ENCODE measurements at regions not wholly inside any gene's neighbourhood (a gene's known extent, or its start where the extent isn't known, plus 50 kb on each side); places are given as distances from the start of the nearest gene placed in this dataset.
"Not testable (repeated sequence)": the region's sequence is repeated elsewhere in the genome, so short reads cannot be mapped to it uniquely, and the experiment has no call there.

DNA sequence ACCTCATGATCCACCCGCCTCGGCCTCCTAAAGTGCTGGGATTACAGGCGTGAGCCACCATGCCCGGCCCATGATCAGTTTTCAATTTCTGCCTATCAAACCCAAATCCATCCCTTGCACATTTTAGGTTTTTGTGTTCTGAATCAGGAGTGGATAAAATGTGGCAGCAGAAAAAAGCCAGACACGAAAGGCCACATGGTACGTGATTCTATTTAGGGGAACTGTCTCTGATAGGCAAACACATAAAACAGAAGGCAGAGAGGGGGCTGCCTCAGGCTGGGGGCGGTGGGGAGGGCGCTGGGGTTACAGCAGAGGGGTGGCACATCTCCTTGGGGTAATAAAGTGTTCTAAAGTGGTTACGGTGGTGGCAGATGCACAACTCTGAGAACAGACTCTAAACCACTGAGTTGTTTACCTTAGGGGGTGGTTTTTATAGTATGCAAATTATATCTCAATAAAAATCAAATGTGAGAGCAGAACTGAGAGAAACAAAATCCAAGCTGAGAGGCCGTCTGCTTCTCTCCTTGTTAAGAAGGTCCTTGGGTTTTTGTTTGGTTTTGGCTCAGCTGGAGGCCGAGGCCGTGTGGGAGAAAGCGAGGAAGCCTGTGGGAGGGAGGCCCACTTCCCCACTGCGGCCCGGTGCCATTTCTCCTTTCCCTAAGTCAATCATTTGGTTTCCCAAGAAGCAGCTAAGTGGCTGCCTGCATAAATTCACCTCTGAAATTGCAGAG is 78.0 kb downstream of the SOWAHC start:
- DNase-seq, result no peak

DNA sequence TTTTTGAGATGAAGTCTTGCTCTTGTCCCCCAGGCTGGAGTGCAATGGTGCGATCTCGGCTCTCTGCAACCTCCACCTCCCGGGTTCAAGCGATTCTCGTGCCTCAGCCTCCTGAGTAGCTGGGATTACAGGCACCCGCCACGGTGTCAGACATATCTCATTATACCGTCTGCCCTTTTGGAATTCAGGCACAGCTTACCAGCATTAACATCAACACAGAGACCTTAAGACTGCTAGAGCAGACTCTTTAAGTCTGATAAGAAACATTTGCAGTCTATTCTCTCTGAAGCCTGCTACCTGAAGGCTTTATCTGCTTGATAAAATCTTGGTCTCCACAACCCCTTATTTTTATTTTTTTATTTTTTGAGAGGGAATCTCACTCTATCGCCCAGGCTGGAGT is 78.7 kb downstream of the SOWAHC start:
- not testable (repeated sequence) for DNase-seq

DNA sequence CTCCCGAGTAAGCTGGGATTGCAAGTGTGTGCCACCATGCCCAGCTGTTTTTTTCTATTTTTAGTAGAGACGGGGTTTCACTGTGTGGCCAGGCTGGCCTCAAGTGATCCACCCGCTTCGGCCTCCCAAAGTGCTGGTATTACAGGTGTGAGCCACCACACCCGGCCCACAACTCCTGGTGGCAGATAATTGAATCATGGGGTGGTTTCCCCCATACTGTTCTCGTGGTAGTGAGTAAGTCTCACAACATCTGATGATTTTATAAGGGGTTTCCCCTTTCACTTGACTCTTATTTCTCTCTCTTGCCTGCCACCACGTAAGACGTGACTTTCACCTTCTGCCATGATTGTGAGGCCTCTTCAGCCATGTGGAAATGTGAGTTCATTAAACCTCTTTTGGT is 79.1 kb downstream of the SOWAHC start:
- DNase-seq, result peak; percentile 35 to 56

DNA sequence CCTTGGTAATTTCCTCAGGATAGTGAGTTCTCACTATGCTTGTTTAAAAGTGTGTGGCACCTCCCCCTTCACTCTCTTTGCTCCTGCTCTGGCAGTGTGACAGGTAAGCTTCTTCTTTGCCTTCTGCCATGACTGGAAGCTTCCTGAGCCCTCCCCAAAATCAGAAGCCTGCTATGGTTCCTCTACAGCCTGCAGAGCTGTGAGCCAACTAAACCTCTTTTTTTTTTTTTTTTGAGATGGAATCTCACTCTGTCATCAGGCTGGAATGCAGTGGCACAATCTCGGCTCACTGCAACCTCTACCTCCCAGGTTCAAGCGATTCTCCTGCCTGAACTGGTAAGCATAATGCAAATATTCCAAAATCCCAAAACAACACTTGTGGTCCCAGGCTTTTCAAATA is 80.0 kb downstream of the SOWAHC start:
- no peak for DNase-seq

DNA sequence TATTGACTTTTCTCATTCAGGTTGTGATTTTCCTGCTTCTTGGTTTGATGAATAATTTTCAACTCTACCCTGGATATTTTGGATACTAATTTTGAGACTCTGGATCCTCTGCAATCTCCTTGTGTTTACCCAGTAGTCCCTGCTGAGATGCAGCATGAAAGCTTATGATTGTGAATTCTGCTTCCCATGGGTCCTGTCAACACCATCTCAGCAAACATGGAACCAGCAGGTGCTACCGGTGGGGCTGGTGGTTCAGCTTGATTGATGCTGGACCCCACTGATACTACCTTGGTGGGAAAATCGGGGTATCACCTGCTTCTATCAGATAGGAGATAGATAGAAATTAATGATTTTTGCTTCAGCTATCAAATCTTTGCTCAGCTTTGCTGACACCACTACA is 81.1 kb downstream of the SOWAHC start:
- DNase-seq, result no peak

DNA sequence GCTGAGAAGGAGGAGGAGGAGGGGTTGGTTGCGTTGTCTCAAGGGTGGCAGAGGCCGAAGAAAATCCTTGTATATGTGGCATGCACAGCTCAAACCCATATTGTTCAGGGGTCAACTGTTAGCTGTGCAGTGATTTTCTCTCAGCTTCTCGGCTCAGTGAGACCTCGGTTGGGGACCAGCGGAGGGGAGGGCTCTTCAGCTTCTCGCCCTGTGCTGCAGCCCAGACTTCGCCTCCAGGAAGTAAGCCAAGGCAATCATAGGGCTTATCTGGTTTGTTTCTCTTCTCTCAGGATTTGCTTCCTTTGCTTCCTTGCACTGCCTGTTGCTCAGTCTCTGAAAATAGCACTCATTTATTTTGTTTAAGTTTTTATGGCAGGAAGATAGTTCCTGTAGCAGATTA is 85.5 kb downstream of the SOWAHC start:
- no peak for DNase-seq

DNA sequence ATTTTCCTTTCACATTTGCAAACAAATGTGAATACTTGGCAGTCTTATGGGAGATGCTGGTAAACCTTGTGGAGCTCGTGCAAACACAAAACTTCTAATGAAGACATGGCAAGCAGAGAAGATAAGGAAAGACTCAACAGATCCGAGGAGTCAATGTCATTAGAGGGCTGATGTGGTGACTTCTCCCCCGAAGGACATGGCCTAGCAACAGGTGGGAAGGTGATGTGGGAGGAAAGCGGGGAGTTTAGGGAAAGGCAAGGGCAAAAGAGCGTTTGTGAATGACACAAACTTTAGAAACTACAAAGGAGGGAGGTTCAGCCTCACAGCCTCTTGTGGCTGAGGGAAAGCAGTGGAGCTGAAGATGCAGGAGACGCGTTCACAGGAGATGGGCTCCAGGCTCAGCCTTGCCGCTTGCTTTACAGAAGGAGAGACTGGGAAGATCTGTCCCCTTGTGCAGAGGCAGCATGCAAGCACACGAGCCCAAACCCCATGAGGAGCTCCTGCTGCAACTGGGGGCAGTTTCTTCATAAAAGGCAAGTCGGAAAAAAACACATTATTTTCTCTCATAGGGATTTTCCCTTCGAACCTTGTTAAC is 86.6 kb downstream of the SOWAHC start:
- DNase-seq, result no peak

DNA sequence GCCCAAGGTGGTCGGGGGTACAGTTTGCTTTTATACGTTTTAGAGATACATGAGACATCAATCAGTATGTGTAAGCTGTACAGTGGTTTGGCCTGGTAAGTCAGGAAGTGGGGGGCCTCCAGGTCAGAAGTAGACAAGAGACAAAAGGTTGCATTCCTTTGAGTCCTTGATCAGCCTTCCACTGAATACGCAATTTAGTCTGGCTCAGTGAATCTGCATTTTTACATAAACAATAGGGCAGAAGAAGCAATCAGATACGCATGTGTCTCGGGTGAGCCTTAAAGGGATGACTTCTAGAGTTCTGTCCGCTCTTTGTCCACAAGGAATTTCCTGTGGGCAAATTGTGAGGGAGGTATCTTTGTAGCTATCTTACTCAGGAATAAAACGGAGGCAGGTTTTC is 87.2 kb downstream of the SOWAHC start:
- no peak for DNase-seq

DNA sequence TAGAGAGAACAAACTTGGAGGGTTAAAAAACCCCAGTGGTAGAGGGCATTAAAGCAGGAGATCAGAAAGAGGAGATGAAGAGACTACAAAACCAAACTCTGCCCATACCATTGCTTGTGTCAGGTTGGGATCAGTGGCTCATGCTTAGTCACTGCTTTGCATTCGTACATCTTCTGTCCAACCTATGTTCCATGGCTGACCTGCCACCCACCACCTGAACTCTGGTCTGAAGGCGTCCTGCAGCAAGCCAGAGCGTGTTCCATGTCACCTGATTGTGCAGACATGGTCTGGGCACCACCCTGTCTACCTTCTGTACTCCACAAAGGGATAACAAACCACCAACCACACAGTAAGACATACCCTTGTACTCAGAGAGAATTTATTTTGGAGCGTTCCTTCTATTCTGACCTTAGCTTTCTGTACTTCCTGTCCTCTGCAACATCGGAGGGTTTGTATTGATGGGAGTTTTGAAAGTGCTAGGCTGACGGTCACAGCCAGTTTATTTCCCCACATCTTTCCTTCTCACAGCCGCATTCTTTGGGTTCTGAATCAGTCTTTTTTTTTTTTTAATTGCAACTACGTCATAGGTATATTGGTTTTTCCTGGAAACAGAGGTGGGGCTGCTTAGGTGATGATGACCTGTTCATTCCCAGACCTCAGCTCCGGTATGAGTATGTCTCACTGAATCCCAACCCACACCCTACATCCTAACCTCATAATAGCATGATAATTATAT is 88.3 kb downstream of the SOWAHC start:
- DNase-seq, result no peak

DNA sequence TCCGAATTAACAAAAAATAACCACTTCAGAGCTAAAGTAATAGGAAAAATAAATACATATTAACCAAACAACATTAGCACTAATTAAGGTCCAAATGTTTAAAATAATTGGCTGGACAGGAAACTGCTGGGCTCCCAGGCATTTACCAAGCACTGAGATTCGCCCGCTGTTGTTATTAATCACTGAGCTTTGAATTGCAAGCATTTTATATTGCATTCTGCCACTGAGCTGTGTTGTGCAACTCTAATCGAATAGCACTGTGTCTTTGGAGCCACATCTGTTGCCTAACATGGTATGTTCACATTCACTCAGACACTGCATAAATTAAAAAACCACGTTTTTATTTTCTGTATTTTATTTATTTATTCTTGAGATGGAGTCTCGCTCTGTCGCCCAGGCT is 88.9 kb downstream of the SOWAHC start:
- no peak for DNase-seq

DNA sequence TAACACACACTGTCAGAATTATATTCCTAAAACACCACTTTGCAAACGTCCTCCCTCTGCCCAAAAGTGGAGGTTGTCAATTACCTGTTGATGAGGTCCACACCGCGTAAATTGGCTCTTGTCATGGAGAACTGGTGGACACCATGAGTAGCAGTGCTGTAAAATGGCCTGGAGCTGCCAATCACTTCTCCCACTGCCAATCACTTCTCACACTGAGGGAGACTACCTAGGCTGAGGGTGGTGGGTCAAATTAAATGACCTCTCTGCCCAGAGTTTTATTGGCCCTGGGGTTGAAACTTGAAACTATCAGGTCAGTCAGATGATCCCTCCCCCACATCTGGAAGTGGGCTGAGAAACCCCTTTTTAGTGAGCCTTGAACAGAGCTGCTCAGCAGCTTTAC is 89.6 kb downstream of the SOWAHC start:
- DNase-seq, result no peak

DNA sequence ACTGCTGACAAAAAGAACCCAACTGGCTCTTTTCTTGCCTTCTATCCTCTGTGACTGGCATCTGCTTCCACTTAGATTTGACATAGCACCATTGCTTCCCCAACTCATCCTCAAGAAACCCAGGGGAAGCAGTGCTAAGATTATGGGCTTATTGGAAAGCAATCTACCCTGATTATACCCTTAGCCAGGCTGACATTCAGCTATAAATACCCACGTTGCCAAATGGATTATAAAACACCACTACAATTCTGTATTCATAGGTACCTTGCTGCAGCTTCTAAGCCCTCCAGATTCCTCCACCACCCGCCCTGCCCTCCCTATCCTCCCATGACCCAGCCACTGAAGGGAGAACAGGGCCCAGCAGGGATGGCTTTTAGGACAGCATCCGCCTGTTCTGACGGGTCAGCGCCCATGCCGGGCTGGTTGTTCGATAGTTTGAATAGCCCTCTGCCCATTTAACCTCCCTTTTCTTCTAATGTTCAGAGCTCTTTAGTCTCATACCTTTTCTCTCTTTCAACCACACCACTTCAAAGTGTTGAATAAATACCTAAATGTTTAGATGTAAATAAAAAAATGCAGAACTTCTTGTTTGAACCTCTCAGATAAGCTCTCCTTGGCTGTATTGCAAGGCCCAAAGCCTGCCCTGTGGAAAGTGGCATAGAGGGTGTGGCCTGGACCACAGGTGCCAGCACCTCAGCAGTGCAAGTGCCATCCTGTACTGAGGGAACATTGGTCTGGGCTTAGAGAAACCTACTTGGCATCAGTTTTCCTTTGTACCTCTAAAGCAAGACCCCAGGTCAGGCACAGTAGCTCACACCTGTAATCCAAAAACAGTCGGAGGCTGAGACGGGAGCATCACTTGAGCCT is 86.6 kb upstream of the RGPD5 start:
- no peak for DNase-seq

DNA sequence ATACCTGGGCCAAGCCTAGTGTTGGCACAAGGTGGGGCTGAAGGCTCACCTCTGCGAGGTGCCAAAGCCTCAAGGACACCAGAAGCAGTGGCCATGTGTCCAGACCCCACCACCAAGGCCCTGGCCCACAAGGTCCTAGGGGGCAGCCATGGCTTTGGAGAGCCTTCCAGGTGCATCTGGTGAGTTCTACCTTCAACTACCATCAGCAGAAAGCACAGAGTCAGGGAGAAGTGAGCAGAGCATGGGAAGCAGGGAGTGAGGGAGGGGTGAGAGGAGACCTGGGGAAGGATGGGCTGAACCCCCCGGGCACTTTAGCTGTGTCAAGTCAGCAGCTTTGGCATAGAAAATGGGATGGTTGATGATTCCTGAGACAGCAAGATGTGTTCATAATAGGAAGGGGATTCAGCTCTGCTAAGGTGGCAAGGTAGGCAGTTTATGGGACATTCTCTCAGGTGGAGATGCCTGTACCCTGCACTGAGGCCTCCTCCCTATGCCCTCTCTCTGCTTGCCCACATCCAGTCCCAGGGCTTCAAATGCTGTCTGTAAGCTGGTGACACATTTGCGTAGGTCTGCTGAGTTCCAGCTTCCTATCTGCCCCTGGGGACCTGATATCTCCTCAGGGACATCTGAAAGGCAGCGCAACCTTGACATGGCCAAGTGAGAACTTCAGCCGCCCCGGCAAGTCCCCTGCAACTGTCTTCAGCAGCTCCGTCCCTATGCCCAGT is 83.4 kb upstream of the RGPD5 start:
- no peak for DNase-seq

DNA sequence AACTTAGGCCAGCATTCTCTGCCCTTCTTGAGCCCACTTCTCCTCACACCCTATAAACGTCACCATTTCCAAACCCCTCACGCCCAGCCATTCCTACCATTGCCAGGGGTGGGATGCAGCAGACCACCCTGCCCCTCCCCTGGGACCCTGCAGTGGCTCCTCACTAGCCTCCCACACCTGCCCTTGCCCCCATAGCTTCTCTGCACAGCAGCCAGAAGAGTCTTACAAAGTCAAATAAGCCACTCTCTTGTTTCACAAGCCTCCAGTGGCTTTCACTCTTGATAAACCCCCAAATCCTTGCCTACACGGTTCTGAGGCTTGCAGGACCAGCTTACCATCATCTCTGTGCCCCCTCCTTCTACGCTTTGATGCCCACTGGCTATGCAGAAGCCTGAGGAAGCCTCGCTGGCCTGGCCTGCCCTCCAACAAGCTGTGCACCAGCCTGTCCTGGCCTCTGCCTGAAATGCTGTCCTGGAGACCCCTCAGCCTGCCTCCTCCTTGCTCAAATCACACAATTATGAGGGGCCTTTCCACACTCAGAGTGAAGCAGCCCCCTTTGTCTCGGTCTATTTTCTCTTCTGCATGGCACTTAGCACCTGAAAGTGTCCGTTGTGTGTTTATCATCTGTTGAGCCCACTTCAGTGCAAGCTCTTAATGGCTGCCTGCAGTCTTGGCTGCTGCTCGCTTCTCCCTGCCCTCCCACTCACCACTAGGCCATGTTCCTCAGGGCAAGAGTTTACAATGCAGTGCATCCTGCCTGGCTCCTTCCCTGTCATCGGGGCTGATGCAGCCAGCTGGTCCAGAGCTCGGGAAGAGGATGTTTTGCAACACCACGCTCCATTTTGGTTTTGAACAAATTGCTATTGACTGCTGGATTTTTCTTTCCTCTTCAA is 82.6 kb upstream of the RGPD5 start:
- DNase-seq, result no peak

DNA sequence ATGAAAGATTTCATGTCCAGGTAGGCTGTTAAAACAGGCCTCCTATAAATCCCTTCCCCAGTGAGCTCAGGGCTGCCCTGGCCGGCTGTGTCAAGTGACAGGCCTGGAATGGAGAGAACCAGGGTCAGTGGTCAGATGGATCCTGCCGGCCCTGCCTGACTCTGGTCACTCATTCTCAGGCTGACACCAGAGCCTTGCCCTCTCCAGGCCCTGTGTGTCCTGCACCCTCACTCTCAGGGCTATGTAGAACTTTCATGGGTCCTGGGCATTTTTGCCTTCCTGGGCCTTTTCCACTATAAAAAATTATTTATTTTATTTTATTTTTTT is 82.0 kb upstream of the RGPD5 start:
- DNase-seq, result no peak

DNA sequence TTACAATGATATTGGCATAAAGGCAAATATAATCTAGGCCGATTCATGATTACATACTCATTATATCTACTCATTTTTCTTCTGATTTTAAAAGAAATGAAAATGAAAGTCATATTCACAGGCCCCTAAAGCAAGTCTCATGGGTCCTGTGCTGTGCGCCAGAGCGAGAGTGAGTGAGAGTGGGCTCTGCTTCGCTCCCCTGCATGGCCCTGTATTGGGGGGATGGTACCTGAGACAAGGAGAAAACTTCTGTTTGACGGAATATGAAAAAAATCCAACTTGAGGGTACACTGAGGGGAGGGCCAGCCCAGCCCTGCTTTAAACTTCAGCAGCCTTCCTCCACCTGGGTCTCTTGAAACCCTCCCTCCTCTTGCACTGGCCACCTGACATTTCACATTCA is 81.4 kb upstream of the RGPD5 start:
- DNase-seq, result no peak

DNA sequence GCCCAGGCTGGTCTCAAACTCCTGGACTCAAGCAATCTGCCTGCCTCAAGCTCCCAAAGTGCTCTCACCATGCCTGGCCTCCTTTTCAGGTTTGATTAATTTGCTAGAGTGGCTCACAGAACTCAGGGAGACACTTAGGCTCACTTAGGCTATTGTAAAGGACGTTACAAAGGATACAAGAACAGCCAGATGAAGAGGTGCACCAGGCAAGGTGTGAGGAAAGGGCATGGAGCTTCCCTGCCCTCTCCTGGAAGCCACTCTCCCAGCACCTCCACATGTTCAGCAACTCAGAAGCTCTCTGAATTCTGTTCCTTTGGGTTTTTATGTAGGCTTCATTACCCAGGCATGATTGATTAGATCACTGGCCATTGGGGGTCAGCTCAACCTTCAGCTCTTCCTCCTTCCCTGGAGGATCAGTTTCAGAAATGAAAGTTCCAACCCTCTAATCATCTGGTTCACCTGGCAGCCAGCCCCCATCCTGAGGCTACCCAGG is 78.7 kb upstream of the RGPD5 start:
- DNase-seq, result no peak

DNA sequence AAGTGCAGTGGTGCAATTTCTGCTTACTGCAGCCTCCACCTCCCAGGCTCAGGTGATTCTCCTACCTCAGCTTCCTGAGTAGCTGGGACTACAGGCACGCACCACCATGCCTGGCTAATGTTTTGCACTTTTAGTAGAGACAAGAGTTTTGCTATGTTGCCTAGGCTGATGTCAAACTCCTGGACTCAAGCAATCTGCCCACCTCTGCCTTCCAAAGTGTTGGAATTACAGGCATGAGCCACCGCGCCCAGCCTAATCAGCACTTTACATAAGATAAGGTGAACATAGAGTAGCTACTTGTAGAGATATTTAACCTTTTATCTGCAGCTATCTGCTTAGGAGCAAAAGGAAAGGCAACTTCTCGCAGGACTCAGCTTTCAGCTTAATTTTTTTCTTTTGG is 77.5 kb upstream of the RGPD5 start:
- DNase-seq, result not testable (repeated sequence)

DNA sequence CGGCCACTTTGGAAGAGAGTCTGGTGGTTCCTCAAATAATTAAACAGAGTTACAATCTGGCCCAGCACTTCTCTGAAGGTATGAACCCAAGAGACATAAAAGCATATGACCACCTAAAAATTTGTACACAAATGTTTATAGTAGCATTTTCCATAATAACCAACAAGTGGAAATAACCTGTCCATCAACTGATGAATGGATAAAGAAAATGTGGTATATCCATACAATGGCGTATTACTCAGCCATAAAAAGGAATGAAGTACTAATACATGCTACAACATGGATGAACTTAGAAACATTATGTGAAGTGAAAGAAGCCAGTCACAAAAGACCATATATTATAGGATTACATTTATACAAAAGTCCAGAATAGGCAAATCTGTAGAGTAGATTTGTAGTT is 76.0 kb upstream of the RGPD5 start:
- no peak for DNase-seq

DNA sequence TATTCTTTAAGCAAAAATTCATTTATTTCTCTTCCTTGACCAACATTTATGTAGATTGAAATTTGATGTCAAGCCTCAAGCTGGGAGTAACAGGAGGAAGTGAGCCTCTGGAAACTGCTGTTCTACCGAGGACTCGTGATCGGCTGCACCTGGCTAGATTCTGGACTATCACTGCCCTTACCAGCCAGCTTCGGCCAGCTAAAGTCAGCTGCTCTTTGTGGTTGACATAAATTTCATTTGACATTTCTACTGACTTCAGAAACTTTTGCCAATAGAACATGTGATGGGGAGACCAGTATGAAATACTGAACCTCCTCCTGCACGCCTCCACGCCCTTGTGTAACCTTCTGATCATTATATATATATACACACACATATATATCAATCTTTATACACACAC is 74.2 kb upstream of the RGPD5 start:
- DNase-seq, result no peak

DNA sequence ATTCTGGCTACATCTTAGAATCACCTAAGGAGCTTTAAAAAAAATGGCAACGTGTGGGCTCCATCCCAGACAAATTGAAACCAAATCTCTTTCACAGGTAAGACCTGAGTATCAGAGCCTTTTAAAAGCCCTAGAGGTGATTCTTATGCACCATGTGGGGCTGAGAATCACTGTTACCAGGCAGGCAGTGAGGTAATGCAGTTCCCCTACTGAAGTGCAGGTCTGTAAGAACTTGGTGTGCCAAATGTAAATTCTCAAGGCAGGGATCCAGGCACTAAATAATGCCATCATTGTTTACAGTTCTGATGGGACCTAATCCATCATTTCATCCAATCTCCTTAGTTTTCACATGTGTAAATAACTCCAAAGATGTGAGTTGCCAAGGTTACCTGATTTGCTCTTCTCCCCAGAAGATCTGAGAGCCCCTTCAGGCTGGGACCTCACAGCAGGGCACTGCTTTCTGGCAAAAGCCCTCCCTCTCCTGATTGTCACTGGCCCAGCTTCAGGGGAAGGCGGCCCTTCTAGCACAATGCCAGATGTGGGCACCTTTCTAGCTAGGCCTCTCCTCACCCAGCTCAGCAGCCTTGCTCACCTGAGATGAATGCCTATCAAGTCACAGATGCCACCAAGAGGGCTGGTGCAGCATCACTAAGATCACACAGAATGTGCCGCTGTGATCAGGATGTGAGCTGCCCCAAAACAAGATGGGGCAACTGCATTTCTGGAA is 73.6 kb upstream of the RGPD5 start:
- no peak for DNase-seq

Data from activated CD4-positive, alpha-beta T cell treated with anti-CD3 and anti-CD28 coated beads, Interleukin-2, amount 50 U/mL, for 48 hours (primary cell).